ENCODE measurements at regions not wholly inside any gene's neighbourhood (a gene's known extent, or its start where the extent isn't known, plus 50 kb on each side); places are given as distances from the start of the nearest gene placed in this dataset.
A peak's percentile ranks its signal among the peaks of the same experiment; 100 is the strongest.

DNA sequence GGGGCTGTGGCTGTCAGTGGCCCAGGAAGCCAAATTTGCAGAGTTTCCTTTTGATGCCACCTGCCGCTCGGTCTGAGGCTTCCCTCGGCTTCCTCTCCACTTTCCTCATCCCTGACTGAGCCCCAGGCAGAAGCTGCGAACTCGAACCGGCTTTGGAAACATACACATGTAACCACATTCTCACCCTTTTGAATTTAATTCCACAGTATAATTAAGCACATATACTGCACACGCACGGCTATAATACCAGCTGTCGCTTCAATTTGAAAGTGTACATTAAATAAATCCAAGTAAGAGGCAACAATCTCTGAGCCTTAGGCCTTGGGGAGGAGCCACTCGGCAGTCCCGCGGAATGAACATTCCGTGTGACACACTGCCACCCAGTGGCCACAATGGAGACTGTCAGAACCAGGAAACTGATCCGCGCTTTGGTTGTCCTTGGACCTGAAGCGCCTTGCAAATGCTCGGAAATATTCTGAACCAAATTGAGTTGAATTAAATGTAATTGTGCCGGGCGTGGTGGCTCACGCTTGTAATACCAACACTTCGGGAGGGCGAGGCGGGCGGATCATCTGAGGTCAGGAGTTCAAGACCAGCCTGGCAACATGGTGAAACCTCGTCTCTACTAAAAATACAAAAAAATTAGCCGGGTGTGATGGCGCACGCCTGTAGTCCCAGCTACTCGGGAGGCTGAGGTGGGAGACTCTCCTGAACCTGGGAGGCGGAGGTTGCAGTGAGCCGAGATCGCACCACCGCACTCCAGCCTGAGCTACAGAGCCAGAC, 117.9 kb upstream of the TMPO start:
- intact Hi-C loops (cut with micrococcal nuclease): loop anchor here (1.0 to 10.0 kb wide), 3 partner anchors 1090 to 1413 kb away; no protein-coding TSS in a partner anchor
- peaks cover 21 to 23% of the 10 kb centered on the region in 2 donors for H3K4me1 Mint-ChIP-seq
- peak overlapping the region; percentile 94 for H3K4me3 Mint-ChIP-seq
- H3K9me3 Mint-ChIP-seq: no peaks in the 10 kb centered on the region
- WGBS (ENCODE audit: insufficient coverage): 21% methylated on average over 33 of the region's 33 CpGs
- Histone ChIP-seq H3K27ac (ENCODE audit: low read length) (peak overlapping the region; percentile 5), H3K4me3 (ENCODE audit: low read length) (peak overlapping the region; percentile 20), H3K27me3 (ENCODE audit: control insufficient read depth, insufficient read depth, low read length) (no peaks in the 10 kb centered on the region), H3K36me3 (ENCODE audit: control insufficient read depth, insufficient read depth, low read length) (no peaks in the 10 kb centered on the region), H3K9me3 (ENCODE audit: control insufficient read depth, insufficient read depth, low read length) (no peaks in the 10 kb centered on the region), H3K4me1 (ENCODE audit: control insufficient read depth, insufficient read depth, low read length) (peaks cover 21% of the 10 kb centered on the region)
- TF ChIP-seq, protein P1, sequence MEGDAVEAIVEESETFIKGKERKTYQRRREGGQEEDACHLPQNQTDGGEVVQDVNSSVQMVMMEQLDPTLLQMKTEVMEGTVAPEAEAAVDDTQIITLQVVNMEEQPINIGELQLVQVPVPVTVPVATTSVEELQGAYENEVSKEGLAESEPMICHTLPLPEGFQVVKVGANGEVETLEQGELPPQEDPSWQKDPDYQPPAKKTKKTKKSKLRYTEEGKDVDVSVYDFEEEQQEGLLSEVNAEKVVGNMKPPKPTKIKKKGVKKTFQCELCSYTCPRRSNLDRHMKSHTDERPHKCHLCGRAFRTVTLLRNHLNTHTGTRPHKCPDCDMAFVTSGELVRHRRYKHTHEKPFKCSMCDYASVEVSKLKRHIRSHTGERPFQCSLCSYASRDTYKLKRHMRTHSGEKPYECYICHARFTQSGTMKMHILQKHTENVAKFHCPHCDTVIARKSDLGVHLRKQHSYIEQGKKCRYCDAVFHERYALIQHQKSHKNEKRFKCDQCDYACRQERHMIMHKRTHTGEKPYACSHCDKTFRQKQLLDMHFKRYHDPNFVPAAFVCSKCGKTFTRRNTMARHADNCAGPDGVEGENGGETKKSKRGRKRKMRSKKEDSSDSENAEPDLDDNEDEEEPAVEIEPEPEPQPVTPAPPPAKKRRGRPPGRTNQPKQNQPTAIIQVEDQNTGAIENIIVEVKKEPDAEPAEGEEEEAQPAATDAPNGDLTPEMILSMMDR (IDR thresholded peaks at IDR 0.05): peak; percentile 82
- H3K27ac Mint-ChIP-seq: peak overlapping the region; percentile 57 to 82
- no peaks in the 10 kb centered on the region for H3K36me3 Mint-ChIP-seq
- DNase-seq: peak; percentile 69 to 90
- ATAC-seq: peak; percentile 91 to 97 (median 95)
- peaks cover 3 to 5% of the 10 kb centered on the region in 2 donors for H3K27me3 Mint-ChIP-seq (ENCODE audit: low read depth in 2 of 2)

DNA sequence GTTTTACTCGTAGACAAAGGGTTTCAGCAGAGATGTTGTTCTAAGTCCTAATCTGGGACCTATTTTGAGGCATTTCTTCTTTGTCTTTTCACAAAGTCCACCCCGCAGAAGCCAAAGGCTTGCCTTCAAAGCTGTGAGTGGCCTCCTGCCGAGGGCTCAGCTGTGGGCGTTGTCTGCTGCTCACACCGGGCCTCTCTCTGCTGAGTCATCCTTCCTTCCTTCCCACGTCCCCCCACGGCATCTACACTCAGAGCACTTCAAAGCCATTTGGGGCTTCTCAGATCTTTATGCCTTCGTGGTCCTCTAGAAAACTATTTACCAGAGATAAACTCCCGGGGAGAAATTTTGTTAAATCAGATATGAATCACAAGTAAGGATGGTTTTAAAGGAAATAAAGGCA, 115.9 kb upstream of the TMPO start:
- Mint-ChIP-seq H3K36me3 (no peaks in the 10 kb centered on the region), H3K27me3 (ENCODE audit: low read depth in 2 of 2) (no peaks in the 10 kb centered on the region), H3K4me3 (peak overlapping the region; percentile 64), H3K27ac (peak overlapping the region; percentile 76 to 83), H3K4me1 (peaks cover 29 to 32% of the 10 kb centered on the region in 2 donors), H3K9me3 (no peaks in the 10 kb centered on the region)
- no peaks in the 10 kb centered on the region for H3K9me3 ChIP-seq (ENCODE audit: control insufficient read depth, insufficient read depth, low read length)
- intact Hi-C loops (cut with micrococcal nuclease): loop anchor here (5.0 to 10.0 kb wide), 2 partner anchors 1092 to 1415 kb away; no protein-coding TSS in a partner anchor
- WGBS (ENCODE audit: insufficient coverage): 13% methylated on average over 7 of the region's 9 CpGs
- TF ChIP-seq, protein P1 (IDR thresholded peaks at IDR 0.05): no peak
- no peaks in the 10 kb centered on the region for H3K36me3 ChIP-seq (ENCODE audit: control insufficient read depth, insufficient read depth, low read length)
- H3K27me3 ChIP-seq (ENCODE audit: control insufficient read depth, insufficient read depth, low read length): no peaks in the 10 kb centered on the region
- H3K27ac ChIP-seq (ENCODE audit: low read length): peak overlapping the region; percentile 6
- peaks cover 21% of the 10 kb centered on the region for H3K4me1 ChIP-seq (ENCODE audit: control insufficient read depth, insufficient read depth, low read length)
- H3K4me3 ChIP-seq (ENCODE audit: low read length): no peak overlapping the region
- ATAC-seq: peak; percentile 65 to 83 (median 70)
- peak; percentile 31 to 61 for DNase-seq

DNA sequence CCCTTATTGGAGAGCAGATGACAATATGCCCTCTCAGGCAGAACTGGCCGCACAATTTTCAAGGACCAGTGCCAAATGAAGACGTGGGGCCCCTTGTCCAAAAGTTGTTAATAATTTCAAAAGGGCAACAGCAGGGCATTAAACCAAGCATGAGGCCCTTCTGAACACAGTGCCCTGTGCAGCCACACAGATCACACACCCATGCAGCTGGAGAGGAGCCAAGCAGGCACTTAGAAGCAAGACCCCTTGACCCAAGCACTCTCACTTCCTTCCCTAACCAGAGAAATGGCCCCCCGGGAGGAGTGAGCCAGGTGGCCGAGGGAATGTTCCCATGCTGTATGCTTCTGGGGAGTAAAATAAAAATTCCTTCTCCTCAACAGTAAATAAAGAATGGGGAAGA, 114.0 kb upstream of the TMPO start:
- no peaks in the 10 kb centered on the region for H3K36me3 ChIP-seq (ENCODE audit: control insufficient read depth, insufficient read depth, low read length)
- Mint-ChIP-seq H3K4me3 (no peak overlapping the region), H3K36me3 (no peaks in the 10 kb centered on the region), H3K9me3 (no peaks in the 10 kb centered on the region), H3K27me3 (ENCODE audit: low read depth in 2 of 2) (no peaks in the 10 kb centered on the region), H3K27ac (no peak overlapping the region), H3K4me1 (peaks cover 41 to 50% of the 10 kb centered on the region in 2 donors)
- ATAC-seq: no peak
- no peak for DNase-seq
- 70% methylated on average over 2 of the region's 4 CpGs for WGBS (ENCODE audit: insufficient coverage)
- H3K9me3 ChIP-seq (ENCODE audit: control insufficient read depth, insufficient read depth, low read length): no peaks in the 10 kb centered on the region
- H3K4me1 ChIP-seq (ENCODE audit: control insufficient read depth, insufficient read depth, low read length): peaks cover 23% of the 10 kb centered on the region
- no peak overlapping the region for H3K27ac ChIP-seq (ENCODE audit: low read length)
- TF ChIP-seq, protein P1 (IDR thresholded peaks at IDR 0.05): no peak
- H3K4me3 ChIP-seq (ENCODE audit: low read length): no peak overlapping the region
- H3K27me3 ChIP-seq (ENCODE audit: control insufficient read depth, insufficient read depth, low read length): no peaks in the 10 kb centered on the region
- intact Hi-C loops (cut with micrococcal nuclease): no loop called here
